GM12875 (cell line): ENCODE measurements at regions not wholly inside any gene's neighbourhood (a gene's known extent, or its start where the extent isn't known, plus 50 kb on each side); places are given as distances from the start of the nearest gene placed in this dataset.
"Not testable (repeated sequence)": the region's sequence is repeated elsewhere in the genome, so short reads cannot be mapped to it uniquely, and the experiment has no call there.

Source experiments
- H3K4me3 ChIP-seq: one replicate; pipeline ENCODE4 v1.5.1; 2011; ENCODE audit warnings: low read depth, low read length, control low read depth
- TF ChIP-seq, protein P1 (sequence below): IDR thresholded peaks from 2 replicates; pipeline ENCODE4 v1.5.1; 2011; ENCODE audit warnings: low read depth, mild to moderate bottlenecking, control low read depth, inconsistent platforms, low read length, moderate library complexity, borderline replicate concordance; ENCODE audit not compliant: insufficient read depth

DNA sequence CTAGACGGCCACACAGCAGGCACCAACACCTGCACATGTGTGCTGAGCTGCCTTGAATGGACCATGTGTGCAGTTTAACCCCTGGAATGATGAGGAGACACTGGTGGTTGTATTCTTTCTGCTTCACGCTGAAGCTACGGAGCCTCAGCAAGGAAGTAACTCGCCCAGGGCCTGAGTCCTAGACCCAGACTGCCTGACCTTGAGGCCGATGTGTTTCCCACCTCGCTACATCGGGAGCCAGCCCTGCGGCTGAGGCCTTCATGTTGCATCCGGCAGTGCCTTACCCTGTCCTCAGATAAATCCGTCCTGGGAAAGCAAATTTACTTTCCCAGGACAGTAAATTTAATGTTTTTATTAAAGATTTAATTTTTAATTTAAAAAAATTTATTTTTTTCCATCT is 110.0 kb upstream of the MTHFD1L start:
- no peak overlapping the region for H3K4me3 ChIP-seq
- TF ChIP-seq, protein P1, sequence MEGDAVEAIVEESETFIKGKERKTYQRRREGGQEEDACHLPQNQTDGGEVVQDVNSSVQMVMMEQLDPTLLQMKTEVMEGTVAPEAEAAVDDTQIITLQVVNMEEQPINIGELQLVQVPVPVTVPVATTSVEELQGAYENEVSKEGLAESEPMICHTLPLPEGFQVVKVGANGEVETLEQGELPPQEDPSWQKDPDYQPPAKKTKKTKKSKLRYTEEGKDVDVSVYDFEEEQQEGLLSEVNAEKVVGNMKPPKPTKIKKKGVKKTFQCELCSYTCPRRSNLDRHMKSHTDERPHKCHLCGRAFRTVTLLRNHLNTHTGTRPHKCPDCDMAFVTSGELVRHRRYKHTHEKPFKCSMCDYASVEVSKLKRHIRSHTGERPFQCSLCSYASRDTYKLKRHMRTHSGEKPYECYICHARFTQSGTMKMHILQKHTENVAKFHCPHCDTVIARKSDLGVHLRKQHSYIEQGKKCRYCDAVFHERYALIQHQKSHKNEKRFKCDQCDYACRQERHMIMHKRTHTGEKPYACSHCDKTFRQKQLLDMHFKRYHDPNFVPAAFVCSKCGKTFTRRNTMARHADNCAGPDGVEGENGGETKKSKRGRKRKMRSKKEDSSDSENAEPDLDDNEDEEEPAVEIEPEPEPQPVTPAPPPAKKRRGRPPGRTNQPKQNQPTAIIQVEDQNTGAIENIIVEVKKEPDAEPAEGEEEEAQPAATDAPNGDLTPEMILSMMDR, result no peak

DNA sequence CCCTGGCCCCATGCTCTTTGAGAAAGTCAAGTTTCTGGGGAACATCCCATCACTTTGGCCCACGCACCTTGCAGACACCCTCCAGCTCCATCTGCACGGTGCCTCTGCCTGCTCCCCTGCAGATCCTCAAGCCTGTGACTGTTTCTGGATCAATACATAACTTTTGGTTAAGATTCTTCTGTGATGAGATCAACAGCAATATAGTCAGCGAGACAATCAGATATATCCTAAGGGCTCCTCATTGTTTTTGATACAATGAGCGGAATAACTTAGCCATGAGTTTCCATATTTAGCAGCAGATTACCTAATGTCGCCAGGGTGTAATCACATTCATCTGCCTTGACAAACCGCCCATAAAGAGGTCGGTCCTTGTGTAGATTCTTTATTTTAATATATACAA is 109.3 kb upstream of the MTHFD1L start:
- H3K4me3 ChIP-seq, result no peak overlapping the region
- TF ChIP-seq, protein P1, result no peak

- H3K4me3 ChIP-seq, result not testable (repeated sequence)
Observed at GRCh38 chr6:150757807-150758206, 107.7 kb upstream of the MTHFD1L start.

GRCh38 chr6:150759483-150759882 is 106.0 kb upstream of the MTHFD1L start:
- TF ChIP-seq, protein P1, result no peak
- H3K4me3 ChIP-seq, result no peak overlapping the region

GRCh38 chr6:150761771-150762170 is 103.7 kb upstream of the MTHFD1L start:
- TF ChIP-seq, protein P1, result no peak
- no peak overlapping the region for H3K4me3 ChIP-seq

DNA sequence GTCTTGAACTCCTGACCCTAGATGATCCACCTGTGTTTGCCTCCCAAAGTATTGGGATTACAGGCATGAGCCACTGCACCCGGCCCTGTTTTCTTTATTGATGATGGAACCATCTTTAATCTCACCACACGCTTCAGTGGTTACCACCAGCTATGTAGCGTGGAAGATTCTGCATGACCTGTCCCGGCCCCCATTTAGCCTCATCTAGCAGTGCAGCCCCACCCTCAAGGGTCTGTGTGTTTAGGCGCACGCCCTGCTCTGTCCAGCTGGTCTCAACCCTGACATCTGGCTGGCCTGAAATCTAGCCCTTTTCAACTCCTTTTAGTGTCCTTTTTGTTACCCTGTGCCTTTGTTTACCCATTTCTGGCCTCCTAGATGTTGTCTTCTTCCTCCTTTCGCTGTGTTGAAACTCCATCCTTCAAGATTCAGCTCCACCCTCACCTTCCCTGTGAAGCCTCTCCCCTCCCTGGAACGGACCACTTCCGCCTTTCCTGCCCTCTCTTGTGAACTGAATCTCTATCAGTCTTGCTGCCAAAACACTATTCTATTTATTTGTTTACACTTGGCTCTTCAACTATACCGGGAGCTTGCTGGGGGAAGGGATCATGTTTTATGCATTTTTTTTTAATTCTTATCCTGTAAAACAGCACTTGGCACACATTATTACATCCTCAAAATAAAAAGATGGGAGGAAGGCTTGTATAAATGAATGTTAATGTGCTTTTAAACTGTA is 101.0 kb upstream of the MTHFD1L start:
- TF ChIP-seq, protein P1, result no peak
- no peak overlapping the region for H3K4me3 ChIP-seq

- H3K4me3 ChIP-seq, result no peak overlapping the region
- TF ChIP-seq, protein P1, result no peak
Observed at GRCh38 chr6:150765067-150765764, 100.3 kb upstream of the MTHFD1L start.
